ENCODE measurements at regions not wholly inside any gene's neighbourhood (a gene's known extent, or its start where the extent isn't known, plus 50 kb on each side); places are given as distances from the start of the nearest gene placed in this dataset.
"Not testable (repeated sequence)": the region's sequence is repeated elsewhere in the genome, so short reads cannot be mapped to it uniquely, and the experiment has no call there.

- H3K27ac ChIP-seq; H3K4me1 ChIP-seq (ENCODE audit: control insufficient read depth in 1 of 2, insufficient read depth in 1 of 2, low read depth in 1 of 2, low read length in 1 of 2); H3K9me3 ChIP-seq; H3K4me3 ChIP-seq (ENCODE audit: low read depth in 1 of 2, low read length in 1 of 2); H3K36me3 ChIP-seq: not testable (repeated sequence)
- peaks cover 28% of the 10 kb centered on the region for H3K27me3 ChIP-seq
Measured at GRCh38 chr5:71404441-71404840, 51.0 kb upstream of the BDP1 start.

- not testable (repeated sequence) for H3K27ac ChIP-seq; H3K9me3 ChIP-seq; H3K4me3 ChIP-seq (ENCODE audit: low read depth in 1 of 2, low read length in 1 of 2); H3K4me1 ChIP-seq (ENCODE audit: control insufficient read depth in 1 of 2, insufficient read depth in 1 of 2, low read depth in 1 of 2, low read length in 1 of 2); H3K36me3 ChIP-seq
- peaks cover 29% of the 10 kb centered on the region for H3K27me3 ChIP-seq
Measured at GRCh38 chr5:71404936-71405335, 50.5 kb upstream of the BDP1 start.

Data from neutrophil (primary cell).